SK-N-SH (cell line): ENCODE measurements at regions not wholly inside any gene's neighbourhood (a gene's known extent, or its start where the extent isn't known, plus 50 kb on each side); places are given as distances from the start of the nearest gene placed in this dataset.

ENCODE experiments used
- EP300 ChIP-seq, 2 experiments: IDR thresholded peaks; 2 replicates each; pipeline versions ENCODE4 v1.4.0 to v1.6.1; 2012; ENCODE audit warnings: borderline replicate concordance in 1 of 2, low read depth in 1 of 2, low read length in 1 of 2
- FOXJ3 ChIP-seq: sonication (generic); formaldehyde crosslinking; IDR thresholded peaks from 2 replicates; pipeline ENCODE4 v1.5.1; 2020; ENCODE audit warnings: mild to moderate bottlenecking, missing genetic modification reagents
- RFX5 ChIP-seq: IDR thresholded peaks from 2 replicates; pipeline ENCODE4 v1.6.1; 2012; ENCODE audit warnings: mild to moderate bottlenecking, improper control_type of control experiment, low read length
- RXRA ChIP-seq: IDR thresholded peaks from 2 replicates; pipeline ENCODE4 v1.4.0; 2012; ENCODE audit warnings: low read depth, mild to moderate bottlenecking, borderline replicate concordance
- SIN3A ChIP-seq: IDR thresholded peaks from 2 replicates; pipeline ENCODE4 v1.6.1; 2012; ENCODE audit warnings: low read depth, mild to moderate bottlenecking, low read length, moderate library complexity, borderline replicate concordance
- TAF1 ChIP-seq: IDR thresholded peaks from 2 replicates; pipeline ENCODE4 v1.6.1; 2012; ENCODE audit warnings: low read depth, mild to moderate bottlenecking, low read length, moderate library complexity, borderline replicate concordance
- TF ChIP-seq, protein P1 (sequence below): IDR thresholded peaks from 2 replicates; pipeline ENCODE4 v1.4.0; 2012; ENCODE audit warnings: low read depth, borderline replicate concordance
- TF ChIP-seq, protein P2 (sequence below): fragments of 200-600 bp; sonication (generic); IDR thresholded peaks from 2 replicates; pipeline ENCODE4 v1.6.1; 2017; ENCODE audit warnings: antibody characterized with exemption, mild to moderate bottlenecking, moderate library complexity
- TF ChIP-seq, protein P3 (sequence below): IDR thresholded peaks from 2 replicates; pipeline ENCODE4 v1.6.1; 2012; ENCODE audit warnings: mild to moderate bottlenecking, low read depth, low read length, moderate library complexity
- TF ChIP-seq, protein P4 (sequence below): fragments of 150-350 bp; IDR thresholded peaks from 2 replicates; pipeline ENCODE4 v1.6.1; 2017; ENCODE audit warnings: antibody characterized with exemption, low read length, low read depth, borderline replicate concordance

DNA sequence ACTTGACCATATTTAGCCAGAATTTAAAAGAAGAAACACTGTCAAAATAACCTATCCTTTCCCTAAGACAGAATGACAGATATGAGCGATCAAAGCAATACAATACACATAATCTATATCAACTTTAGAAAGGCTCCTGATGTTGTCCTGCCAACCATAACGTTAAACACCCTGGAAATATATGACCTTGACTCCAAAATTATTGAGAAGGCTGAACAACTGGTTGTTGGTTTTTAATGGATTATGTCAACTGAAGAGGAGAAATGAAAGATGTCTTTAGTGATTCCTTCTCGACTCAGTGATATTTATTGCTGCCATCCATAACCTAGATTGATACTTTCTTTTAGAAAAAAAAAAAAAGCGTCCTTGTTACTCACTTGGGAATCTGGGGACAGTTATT is 957.2 kb downstream of the SLITRK1 start:
- TF ChIP-seq EP300 (IDR thresholded peaks at IDR 0.05; ENCODE audit: borderline replicate concordance in 1 of 2, low read depth in 1 of 2, low read length in 1 of 2) (no peak), RXRA (no peak), SIN3A (no peak), FOXJ3 (no peak), RFX5 (no peak), TAF1 (no peak)
- TF ChIP-seq, protein P1, sequence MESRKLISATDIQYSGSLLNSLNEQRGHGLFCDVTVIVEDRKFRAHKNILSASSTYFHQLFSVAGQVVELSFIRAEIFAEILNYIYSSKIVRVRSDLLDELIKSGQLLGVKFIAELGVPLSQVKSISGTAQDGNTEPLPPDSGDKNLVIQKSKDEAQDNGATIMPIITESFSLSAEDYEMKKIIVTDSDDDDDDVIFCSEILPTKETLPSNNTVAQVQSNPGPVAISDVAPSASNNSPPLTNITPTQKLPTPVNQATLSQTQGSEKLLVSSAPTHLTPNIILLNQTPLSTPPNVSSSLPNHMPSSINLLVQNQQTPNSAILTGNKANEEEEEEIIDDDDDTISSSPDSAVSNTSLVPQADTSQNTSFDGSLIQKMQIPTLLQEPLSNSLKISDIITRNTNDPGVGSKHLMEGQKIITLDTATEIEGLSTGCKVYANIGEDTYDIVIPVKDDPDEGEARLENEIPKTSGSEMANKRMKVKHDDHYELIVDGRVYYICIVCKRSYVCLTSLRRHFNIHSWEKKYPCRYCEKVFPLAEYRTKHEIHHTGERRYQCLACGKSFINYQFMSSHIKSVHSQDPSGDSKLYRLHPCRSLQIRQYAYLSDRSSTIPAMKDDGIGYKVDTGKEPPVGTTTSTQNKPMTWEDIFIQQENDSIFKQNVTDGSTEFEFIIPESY, result no peak
- TF ChIP-seq, protein P2, sequence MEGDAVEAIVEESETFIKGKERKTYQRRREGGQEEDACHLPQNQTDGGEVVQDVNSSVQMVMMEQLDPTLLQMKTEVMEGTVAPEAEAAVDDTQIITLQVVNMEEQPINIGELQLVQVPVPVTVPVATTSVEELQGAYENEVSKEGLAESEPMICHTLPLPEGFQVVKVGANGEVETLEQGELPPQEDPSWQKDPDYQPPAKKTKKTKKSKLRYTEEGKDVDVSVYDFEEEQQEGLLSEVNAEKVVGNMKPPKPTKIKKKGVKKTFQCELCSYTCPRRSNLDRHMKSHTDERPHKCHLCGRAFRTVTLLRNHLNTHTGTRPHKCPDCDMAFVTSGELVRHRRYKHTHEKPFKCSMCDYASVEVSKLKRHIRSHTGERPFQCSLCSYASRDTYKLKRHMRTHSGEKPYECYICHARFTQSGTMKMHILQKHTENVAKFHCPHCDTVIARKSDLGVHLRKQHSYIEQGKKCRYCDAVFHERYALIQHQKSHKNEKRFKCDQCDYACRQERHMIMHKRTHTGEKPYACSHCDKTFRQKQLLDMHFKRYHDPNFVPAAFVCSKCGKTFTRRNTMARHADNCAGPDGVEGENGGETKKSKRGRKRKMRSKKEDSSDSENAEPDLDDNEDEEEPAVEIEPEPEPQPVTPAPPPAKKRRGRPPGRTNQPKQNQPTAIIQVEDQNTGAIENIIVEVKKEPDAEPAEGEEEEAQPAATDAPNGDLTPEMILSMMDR, result no peak
- TF ChIP-seq, protein P3, sequence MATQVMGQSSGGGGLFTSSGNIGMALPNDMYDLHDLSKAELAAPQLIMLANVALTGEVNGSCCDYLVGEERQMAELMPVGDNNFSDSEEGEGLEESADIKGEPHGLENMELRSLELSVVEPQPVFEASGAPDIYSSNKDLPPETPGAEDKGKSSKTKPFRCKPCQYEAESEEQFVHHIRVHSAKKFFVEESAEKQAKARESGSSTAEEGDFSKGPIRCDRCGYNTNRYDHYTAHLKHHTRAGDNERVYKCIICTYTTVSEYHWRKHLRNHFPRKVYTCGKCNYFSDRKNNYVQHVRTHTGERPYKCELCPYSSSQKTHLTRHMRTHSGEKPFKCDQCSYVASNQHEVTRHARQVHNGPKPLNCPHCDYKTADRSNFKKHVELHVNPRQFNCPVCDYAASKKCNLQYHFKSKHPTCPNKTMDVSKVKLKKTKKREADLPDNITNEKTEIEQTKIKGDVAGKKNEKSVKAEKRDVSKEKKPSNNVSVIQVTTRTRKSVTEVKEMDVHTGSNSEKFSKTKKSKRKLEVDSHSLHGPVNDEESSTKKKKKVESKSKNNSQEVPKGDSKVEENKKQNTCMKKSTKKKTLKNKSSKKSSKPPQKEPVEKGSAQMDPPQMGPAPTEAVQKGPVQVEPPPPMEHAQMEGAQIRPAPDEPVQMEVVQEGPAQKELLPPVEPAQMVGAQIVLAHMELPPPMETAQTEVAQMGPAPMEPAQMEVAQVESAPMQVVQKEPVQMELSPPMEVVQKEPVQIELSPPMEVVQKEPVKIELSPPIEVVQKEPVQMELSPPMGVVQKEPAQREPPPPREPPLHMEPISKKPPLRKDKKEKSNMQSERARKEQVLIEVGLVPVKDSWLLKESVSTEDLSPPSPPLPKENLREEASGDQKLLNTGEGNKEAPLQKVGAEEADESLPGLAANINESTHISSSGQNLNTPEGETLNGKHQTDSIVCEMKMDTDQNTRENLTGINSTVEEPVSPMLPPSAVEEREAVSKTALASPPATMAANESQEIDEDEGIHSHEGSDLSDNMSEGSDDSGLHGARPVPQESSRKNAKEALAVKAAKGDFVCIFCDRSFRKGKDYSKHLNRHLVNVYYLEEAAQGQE, result no peak
- TF ChIP-seq, protein P4, sequence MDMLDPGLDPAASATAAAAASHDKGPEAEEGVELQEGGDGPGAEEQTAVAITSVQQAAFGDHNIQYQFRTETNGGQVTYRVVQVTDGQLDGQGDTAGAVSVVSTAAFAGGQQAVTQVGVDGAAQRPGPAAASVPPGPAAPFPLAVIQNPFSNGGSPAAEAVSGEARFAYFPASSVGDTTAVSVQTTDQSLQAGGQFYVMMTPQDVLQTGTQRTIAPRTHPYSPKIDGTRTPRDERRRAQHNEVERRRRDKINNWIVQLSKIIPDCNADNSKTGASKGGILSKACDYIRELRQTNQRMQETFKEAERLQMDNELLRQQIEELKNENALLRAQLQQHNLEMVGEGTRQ, result no peak
